Stimulated activated naive CD8-positive, alpha-beta T cell treated with anti-CD3 and anti-CD28 coated beads, Interleukin-15, Interleukin-2, amounts not matched to agents 100 ng/mL and 50 ng/mL, for 24 hours (primary cell): ENCODE measurements at regions not wholly inside any gene's neighbourhood (a gene's known extent, or its start where the extent isn't known, plus 50 kb on each side); places are given as distances from the start of the nearest gene placed in this dataset.
"Not testable (repeated sequence)": the region's sequence is repeated elsewhere in the genome, so short reads cannot be mapped to it uniquely, and the experiment has no call there.

Experiments
- H3K27ac Mint-ChIP-seq: one replicate; pipeline ENCODE4 v1.8.0; 2021; ENCODE audit warnings: mild to moderate bottlenecking, mixed read lengths
- H3K27me3 Mint-ChIP-seq: one replicate; pipeline ENCODE4 v1.8.0; 2021; ENCODE audit warnings: mixed read lengths
- H3K36me3 Mint-ChIP-seq: one replicate; pipeline ENCODE4 v1.8.0; 2021; ENCODE audit warnings: low read depth, mixed read lengths
- H3K4me1 Mint-ChIP-seq: one replicate; pipeline ENCODE4 v1.8.0; 2021; ENCODE audit warnings: low read depth, mixed read lengths
- H3K4me3 Mint-ChIP-seq: one replicate; pipeline ENCODE4 v1.8.0; 2021; ENCODE audit warnings: mild to moderate bottlenecking, mixed read lengths
- H3K9me3 Mint-ChIP-seq: one replicate; pipeline ENCODE4 v1.8.0; 2021; ENCODE audit warnings: mixed read lengths

GRCh38 chr19:30854207-30854606 is 482.0 kb downstream of the ZNF536 start:
- Mint-ChIP-seq H3K9me3 (no peaks in the 10 kb centered on the region), H3K4me3 (no peak overlapping the region), H3K4me1 (no peaks in the 10 kb centered on the region), H3K36me3 (no peaks in the 10 kb centered on the region), H3K27me3 (no peaks in the 10 kb centered on the region), H3K27ac (no peak overlapping the region)

GRCh38 chr19:30853036-30853435 is 480.9 kb downstream of the ZNF536 start:
- Mint-ChIP-seq H3K9me3 (no peaks in the 10 kb centered on the region), H3K4me3 (no peak overlapping the region), H3K27me3 (no peaks in the 10 kb centered on the region), H3K36me3 (no peaks in the 10 kb centered on the region), H3K27ac (no peak overlapping the region), H3K4me1 (no peaks in the 10 kb centered on the region)

DNA sequence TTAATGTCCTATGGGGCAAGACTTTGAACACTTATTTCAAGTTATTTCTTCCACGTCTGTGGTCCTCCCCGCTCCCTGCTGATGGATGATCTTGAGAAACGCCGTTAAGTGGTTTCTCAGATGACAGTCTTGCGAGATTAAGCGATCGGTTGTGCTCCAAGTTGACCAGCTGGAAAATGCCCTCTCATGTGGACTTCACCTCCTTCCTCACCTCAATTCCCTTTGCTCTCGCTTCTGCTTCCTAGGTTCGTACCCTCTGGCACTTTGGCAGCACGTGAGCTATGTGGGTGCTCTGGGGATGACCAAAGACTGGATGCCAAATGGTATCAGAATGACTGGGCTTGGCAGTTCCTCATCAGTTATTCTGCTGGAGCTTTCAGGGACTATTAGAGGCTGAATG is 480.0 kb downstream of the ZNF536 start:
- Mint-ChIP-seq H3K27ac (no peak overlapping the region), H3K36me3 (no peaks in the 10 kb centered on the region)

DNA sequence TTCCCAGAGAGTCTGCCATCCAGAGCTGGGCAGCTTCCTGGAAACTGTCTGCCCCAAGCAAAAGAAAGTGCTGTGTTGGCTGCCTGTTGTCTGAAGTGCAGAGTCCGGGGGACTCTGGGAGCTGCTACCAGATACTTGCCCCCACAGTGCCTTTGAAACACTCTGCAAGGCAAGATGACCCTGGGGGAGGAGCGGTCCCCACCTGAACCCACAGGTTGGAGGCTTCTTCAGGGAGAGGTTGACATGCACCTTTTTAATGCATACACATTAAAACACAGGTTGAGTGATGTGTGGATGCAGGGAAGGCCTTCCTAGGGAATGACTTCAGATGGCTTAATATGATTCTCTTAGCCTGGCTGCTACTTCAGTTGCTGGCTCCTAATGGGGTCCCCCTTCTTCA is 479.5 kb downstream of the ZNF536 start:
- Mint-ChIP-seq H3K27ac (no peak overlapping the region), H3K4me1 (no peaks in the 10 kb centered on the region), H3K4me3 (no peak overlapping the region), H3K36me3 (no peaks in the 10 kb centered on the region), H3K9me3 (no peaks in the 10 kb centered on the region), H3K27me3 (no peaks in the 10 kb centered on the region)

More for the DNA sequence above, 480.0 kb downstream of the ZNF536 start:
- Mint-ChIP-seq H3K27me3 (no peaks in the 10 kb centered on the region), H3K4me1 (no peaks in the 10 kb centered on the region), H3K9me3 (no peaks in the 10 kb centered on the region), H3K4me3 (no peak overlapping the region)

GRCh38 chr19:30848636-30849425 is 476.6 kb downstream of the ZNF536 start:
- Mint-ChIP-seq H3K36me3 (no peaks in the 10 kb centered on the region), H3K9me3 (no peaks in the 10 kb centered on the region), H3K27me3 (no peaks in the 10 kb centered on the region), H3K27ac (no peak overlapping the region), H3K4me1 (no peaks in the 10 kb centered on the region), H3K4me3 (no peak overlapping the region)

DNA sequence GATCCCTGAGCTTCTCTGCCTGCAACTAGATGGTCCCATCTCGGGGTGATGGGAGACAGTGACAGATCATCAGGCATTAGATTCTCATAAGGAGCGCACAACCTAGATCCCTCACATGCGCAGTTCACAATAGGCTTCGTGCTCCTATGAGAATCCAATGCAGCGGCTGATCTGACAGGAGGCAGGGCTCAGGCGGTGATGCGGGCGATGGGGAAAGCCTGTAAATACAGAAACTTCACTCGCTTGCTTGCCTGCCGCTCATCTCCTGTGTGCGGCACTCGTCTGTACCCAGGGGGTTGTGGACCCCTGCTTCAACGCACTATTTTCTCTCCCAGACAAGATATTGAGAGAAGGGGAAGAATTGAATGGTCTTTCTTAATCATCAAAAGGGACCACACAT is 473.9 kb downstream of the ZNF536 start:
- no peaks in the 10 kb centered on the region for H3K36me3 Mint-ChIP-seq
- H3K4me1 Mint-ChIP-seq, result no peaks in the 10 kb centered on the region
- no peak overlapping the region for H3K27ac Mint-ChIP-seq
- H3K9me3 Mint-ChIP-seq, result no peaks in the 10 kb centered on the region
- no peak overlapping the region for H3K4me3 Mint-ChIP-seq
- H3K27me3 Mint-ChIP-seq, result no peaks in the 10 kb centered on the region

- Mint-ChIP-seq H3K27ac (no peak overlapping the region), H3K36me3 (no peaks in the 10 kb centered on the region), H3K27me3 (peaks cover 2% of the 10 kb centered on the region)
These were observed 470.7 kb downstream of the ZNF536 start for GRCh38 chr19:30842926-30843325.

GRCh38 chr19:30841934-30842333 is 469.8 kb downstream of the ZNF536 start:
- peaks cover 6% of the 10 kb centered on the region for H3K27me3 Mint-ChIP-seq
- no peak overlapping the region for H3K4me3 Mint-ChIP-seq
- H3K9me3 Mint-ChIP-seq, result peaks cover 3% of the 10 kb centered on the region
- H3K27ac Mint-ChIP-seq, result no peak overlapping the region
- no peaks in the 10 kb centered on the region for H3K4me1 Mint-ChIP-seq
- H3K36me3 Mint-ChIP-seq, result no peaks in the 10 kb centered on the region

More at GRCh38 chr19:30842926-30843325, 470.7 kb downstream of the ZNF536 start:
- Mint-ChIP-seq H3K9me3 (peaks cover 3% of the 10 kb centered on the region), H3K4me1 (no peaks in the 10 kb centered on the region), H3K4me3 (no peak overlapping the region)

DNA sequence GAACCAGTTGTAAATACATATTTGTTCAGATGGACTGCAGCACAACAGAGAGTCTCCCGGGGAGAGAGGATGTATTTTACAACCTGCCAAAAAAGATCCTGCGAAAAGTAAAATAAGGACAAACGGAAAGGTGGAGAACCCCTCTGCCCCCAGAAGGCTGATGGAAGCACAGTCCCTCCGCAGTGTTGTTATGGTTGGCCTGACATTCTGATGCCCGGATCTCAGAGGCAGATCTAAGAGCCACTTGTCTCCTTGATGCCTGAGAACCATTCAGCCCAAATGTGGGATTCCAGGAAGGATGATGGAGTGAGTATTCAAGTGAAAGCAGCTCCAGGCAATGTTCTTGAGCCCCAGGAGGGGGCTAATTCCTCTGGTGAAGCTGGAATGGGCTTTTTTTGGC is 458.7 kb downstream of the ZNF536 start:
- H3K36me3 Mint-ChIP-seq, result no peaks in the 10 kb centered on the region
- H3K27me3 Mint-ChIP-seq, result no peaks in the 10 kb centered on the region
- H3K9me3 Mint-ChIP-seq, result no peaks in the 10 kb centered on the region
- H3K4me3 Mint-ChIP-seq, result no peak overlapping the region
- H3K4me1 Mint-ChIP-seq, result no peaks in the 10 kb centered on the region
- H3K27ac Mint-ChIP-seq, result no peak overlapping the region

DNA sequence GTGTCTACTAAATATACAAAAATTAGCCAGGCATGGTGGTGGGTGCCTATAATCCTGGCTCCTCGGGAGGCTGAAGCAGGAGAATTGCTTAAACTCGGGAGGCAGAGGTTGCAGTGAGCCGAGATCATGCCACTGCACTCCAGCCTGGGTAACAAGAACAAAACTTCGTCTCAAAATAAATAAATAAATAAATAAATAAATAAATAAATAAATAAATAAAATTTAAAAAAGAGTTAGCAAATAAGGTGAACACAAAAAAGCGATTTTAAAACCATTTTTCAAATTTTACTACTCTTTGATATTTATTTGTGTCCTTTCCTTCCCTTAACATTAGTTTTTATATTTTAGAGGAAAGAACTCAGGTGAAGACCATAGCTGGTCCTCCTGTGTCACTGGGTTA is 453.3 kb downstream of the ZNF536 start:
- not testable (repeated sequence) for H3K4me3 Mint-ChIP-seq, H3K4me1 Mint-ChIP-seq, H3K36me3 Mint-ChIP-seq, H3K27ac Mint-ChIP-seq, H3K9me3 Mint-ChIP-seq, H3K27me3 Mint-ChIP-seq

DNA sequence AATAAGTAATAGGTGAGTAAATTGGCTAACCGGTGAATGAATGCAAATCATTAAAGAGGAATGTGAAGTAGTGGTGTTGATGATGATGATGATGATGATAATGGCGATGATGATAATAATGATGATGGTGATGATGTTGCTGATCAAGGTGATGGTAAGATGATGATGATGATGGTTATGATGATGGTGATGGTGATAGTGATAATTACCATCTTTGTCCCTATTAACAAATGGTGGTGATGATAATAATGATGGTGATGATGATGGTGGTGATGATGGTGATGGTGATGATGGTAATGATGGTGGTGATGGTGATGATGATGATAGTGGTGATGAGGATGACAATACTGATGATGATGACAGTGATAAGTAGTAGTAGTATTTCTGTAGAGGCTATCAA is 452.6 kb downstream of the ZNF536 start:
- H3K4me3 Mint-ChIP-seq, result no peak overlapping the region
- H3K27ac Mint-ChIP-seq, result no peak overlapping the region
- no peaks in the 10 kb centered on the region for H3K36me3 Mint-ChIP-seq

DNA sequence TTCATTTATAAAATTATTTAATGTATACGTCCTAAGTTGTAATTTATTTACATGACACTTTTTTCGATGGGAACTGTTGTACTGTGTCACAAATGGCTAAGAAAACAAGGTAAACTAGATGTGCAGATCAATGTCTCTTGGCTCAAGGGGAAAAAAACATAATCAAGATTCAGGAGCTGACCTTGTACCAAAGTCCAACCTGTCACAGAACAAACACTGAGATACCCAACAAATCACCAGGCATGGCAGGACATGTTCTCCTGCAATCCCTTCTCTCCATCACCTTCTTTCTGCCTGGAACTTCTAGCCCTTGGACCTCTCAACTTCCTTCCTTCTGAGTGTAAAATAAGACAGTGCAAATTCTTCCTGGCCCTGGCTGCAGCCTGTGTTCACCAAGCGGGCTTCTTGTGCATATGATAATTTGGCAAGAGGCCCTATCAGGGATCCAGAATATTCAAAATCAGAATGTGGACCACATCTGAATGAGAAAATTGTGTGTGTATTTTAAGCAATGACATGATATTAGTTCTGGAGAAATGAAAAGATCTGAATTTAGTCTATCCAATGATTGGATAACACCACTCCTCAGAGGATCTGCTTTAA is 445.9 kb downstream of the ZNF536 start:
- Mint-ChIP-seq H3K36me3 (no peaks in the 10 kb centered on the region), H3K9me3 (peaks cover 10% of the 10 kb centered on the region), H3K4me3 (no peak overlapping the region), H3K4me1 (no peaks in the 10 kb centered on the region), H3K27ac (no peak overlapping the region), H3K27me3 (peaks cover 18% of the 10 kb centered on the region)

More for the DNA sequence above, 452.6 kb downstream of the ZNF536 start:
- peaks cover 5% of the 10 kb centered on the region for H3K9me3 Mint-ChIP-seq
- peaks cover 7% of the 10 kb centered on the region for H3K27me3 Mint-ChIP-seq
- no peaks in the 10 kb centered on the region for H3K4me1 Mint-ChIP-seq

DNA sequence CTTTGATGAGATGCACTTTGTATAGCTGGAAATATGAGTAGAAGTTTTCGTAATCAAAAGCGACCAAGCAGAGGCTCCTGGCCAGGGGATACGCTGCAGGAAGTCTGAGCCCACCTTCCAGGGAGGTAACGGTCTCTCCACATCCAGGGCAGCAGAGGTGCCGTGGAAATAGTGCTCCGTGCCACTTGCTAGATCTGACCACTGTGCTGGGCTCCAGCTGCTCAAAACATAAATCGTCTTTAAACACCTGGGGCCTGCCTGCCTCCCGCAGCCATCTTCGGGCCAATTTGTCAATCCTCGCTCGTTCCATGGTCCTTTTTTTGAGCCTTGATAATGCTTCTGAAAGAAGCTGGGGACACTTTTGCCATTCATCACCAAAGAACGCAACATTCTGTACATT is 445.0 kb downstream of the ZNF536 start:
- no peaks in the 10 kb centered on the region for H3K36me3 Mint-ChIP-seq
- no peak overlapping the region for H3K27ac Mint-ChIP-seq
- H3K27me3 Mint-ChIP-seq, result peaks cover 18% of the 10 kb centered on the region
- H3K4me3 Mint-ChIP-seq, result no peak overlapping the region
- H3K4me1 Mint-ChIP-seq, result no peaks in the 10 kb centered on the region
- H3K9me3 Mint-ChIP-seq, result peaks cover 10% of the 10 kb centered on the region

GRCh38 chr19:30815889-30816580 is 443.9 kb downstream of the ZNF536 start:
- peaks cover 14% of the 10 kb centered on the region for H3K27me3 Mint-ChIP-seq
- H3K4me3 Mint-ChIP-seq, result no peak overlapping the region
- H3K27ac Mint-ChIP-seq, result no peak overlapping the region
- no peaks in the 10 kb centered on the region for H3K4me1 Mint-ChIP-seq
- H3K9me3 Mint-ChIP-seq, result peaks cover 10% of the 10 kb centered on the region
- H3K36me3 Mint-ChIP-seq, result no peaks in the 10 kb centered on the region

GRCh38 chr19:30812099-30812678 is 440.0 kb downstream of the ZNF536 start:
- peaks cover 4% of the 10 kb centered on the region for H3K27me3 Mint-ChIP-seq
- H3K27ac Mint-ChIP-seq, result no peak overlapping the region
- H3K9me3 Mint-ChIP-seq, result peaks cover 13% of the 10 kb centered on the region
- H3K4me1 Mint-ChIP-seq, result no peaks in the 10 kb centered on the region
- H3K4me3 Mint-ChIP-seq, result no peak overlapping the region
- no peaks in the 10 kb centered on the region for H3K36me3 Mint-ChIP-seq
